GM12892 (cell line): ENCODE measurements at regions not wholly inside any gene's neighbourhood (a gene's known extent, or its start where the extent isn't known, plus 50 kb on each side); places are given as distances from the start of the nearest gene placed in this dataset.

ENCODE experiments used
- POLR2A ChIP-seq: IDR thresholded peaks from 2 replicates; pipeline ENCODE4 v1.6.1; 2011; ENCODE audit warnings: low read depth, low read length, control low read depth
- POLR2AphosphoS5 ChIP-seq: IDR thresholded peaks from 2 replicates; pipeline ENCODE4 v1.6.1; 2011; ENCODE audit warnings: low read depth, low read length, control low read depth

DNA sequence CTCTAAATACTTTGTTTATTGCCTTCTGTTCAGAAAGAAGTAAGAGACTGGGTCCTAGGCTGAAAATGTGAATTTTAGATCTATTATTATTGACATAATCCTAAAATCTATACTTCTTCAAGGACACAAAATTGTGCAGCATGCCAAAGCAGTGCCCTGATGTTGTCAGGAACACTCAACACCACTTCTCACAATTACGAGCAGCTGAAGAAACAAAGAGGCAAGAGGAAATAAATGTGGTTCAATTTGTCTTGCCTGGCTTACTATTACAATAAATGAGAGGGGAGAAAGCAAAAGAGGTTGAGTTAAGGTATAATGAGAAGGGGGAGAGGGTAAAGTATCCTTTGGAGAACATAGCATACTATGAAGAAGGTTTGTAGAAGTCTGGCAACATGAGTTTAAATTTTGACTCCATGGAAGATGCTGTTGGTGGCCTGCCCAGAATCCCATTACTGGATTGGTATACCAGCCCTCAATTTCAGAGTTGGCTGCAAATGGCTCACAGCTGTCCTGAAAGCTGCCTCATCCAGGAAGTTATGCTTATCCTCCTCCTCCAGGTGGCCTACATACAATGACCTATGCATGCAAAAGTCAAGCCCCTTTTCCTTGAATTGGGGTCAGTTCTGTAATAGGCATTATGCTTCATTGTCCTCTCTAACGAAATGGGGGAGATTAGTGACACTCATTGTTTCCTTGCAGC lies 274.6 kb upstream of the SMIM30 start:
- TF ChIP-seq POLR2AphosphoS5: no peak
- no peak for TF ChIP-seq POLR2A
